MCF 10A (cell line): ENCODE measurements at regions not wholly inside any gene's neighbourhood (a gene's known extent, or its start where the extent isn't known, plus 50 kb on each side); places are given as distances from the start of the nearest gene placed in this dataset.

Experiments used
- BruUV-seq: library from RNA; stranded (reverse); fragments of 400-500 nt; replicated peaks from 2 replicates; lab custom pipeline; 2021; lab: Mats Ljungman, UMichigan
- CTCF ChIA-PET: fragments of 300-600 bp; sonication (Branson Sonifier 250); formaldehyde crosslinking; extraction: SDS; loops from one replicate; lab custom pipeline; 2021; ENCODE audit warnings: antibody characterized with exemption, inconsistent platforms; lab: Yijun Ruan, JAX
- POLR2A ChIA-PET: fragments of 300-600, 350-650 bp; sonication (Branson Sonifier 250); formaldehyde crosslinking; extraction: SDS; loops from one replicate; lab custom pipeline; 2020; ENCODE audit warnings: antibody characterized with exemption, inconsistent platforms; lab: Yijun Ruan, JAX
- DNase-seq: peaks from one replicate; pipeline ENCODE4 v3.0.0-alpha.2; 2018; ENCODE audit not compliant: unreplicated experiment
- H3K27ac Mint-ChIP-seq: one replicate; pipeline ENCODE4 v1.8.0; 2022; ENCODE audit warnings: mild to moderate bottlenecking, low read depth, mixed read lengths; ENCODE audit not compliant: unreplicated experiment
- H3K27me3 Mint-ChIP-seq: one replicate; pipeline ENCODE4 v1.8.0; 2022; ENCODE audit warnings: mixed read lengths; ENCODE audit not compliant: insufficient read depth, unreplicated experiment
- H3K36me3 Mint-ChIP-seq: one replicate; pipeline ENCODE4 v1.8.0; 2022; ENCODE audit warnings: mild to moderate bottlenecking, moderate library complexity, mixed read lengths; ENCODE audit not compliant: insufficient read depth, unreplicated experiment
- H3K4me1 Mint-ChIP-seq: one replicate; pipeline ENCODE4 v1.8.0; 2022; ENCODE audit warnings: mixed read lengths; ENCODE audit not compliant: insufficient read depth, unreplicated experiment
- H3K4me3 Mint-ChIP-seq: one replicate; pipeline ENCODE4 v1.8.0; 2022; ENCODE audit warnings: mild to moderate bottlenecking, moderate library complexity, mixed read lengths; ENCODE audit not compliant: unreplicated experiment
- H3K9me3 Mint-ChIP-seq: one replicate; pipeline ENCODE4 v1.8.0; 2022; ENCODE audit warnings: mixed read lengths; ENCODE audit not compliant: unreplicated experiment
- CTCF ChIP-seq: fragments of 200-600 bp; IDR thresholded peaks from one replicate; pipeline ENCODE4 v1.8.0; 2022; ENCODE audit warnings: antibody characterized with exemption, mild to moderate bottlenecking; ENCODE audit not compliant: unreplicated experiment
- intact Hi-C: fragments of 100-400 bp; cut with micrococcal nuclease; formaldehyde crosslinking; loops from 2 replicates; pipeline ENCODE4 v1.14.1; 2022

- ChIA-PET CTCF (interaction anchor here (0.6 to 1.5 kb wide), 6 partner anchors 10 to 457 kb away, joined by 3 to 8 read pairs (median 4); no protein-coding TSS in a partner anchor), POLR2A (interaction anchor here (0.9 to 1.2 kb wide), 2 partner anchors 11 to 23 kb away, joined by 3 read pairs; no protein-coding TSS in a partner anchor)
- no peak overlapping the region for H3K4me3 Mint-ChIP-seq
- no peaks in the 10 kb centered on the region for H3K27me3 Mint-ChIP-seq
- intact Hi-C loops, result no loop called here
- no peaks in the 10 kb centered on the region for H3K36me3 Mint-ChIP-seq
- H3K9me3 Mint-ChIP-seq, result no peaks in the 10 kb centered on the region
- H3K27ac Mint-ChIP-seq, result no peak overlapping the region
- TF ChIP-seq CTCF, result no peak
- DNase-seq, result no peak
- no peaks in the 10 kb centered on the region for H3K4me1 Mint-ChIP-seq
- no TSS peak for BruUV-seq
Measured at GRCh38 chr1:198101716-198102453, 54.9 kb upstream of the NEK7 start.

GRCh38 chr1:198102454-198102827 is 54.4 kb upstream of the NEK7 start:
- intact Hi-C loops, result no loop called here
- no peaks in the 10 kb centered on the region for H3K36me3 Mint-ChIP-seq
- no peak for DNase-seq
- no peaks in the 10 kb centered on the region for H3K27me3 Mint-ChIP-seq
- H3K4me1 Mint-ChIP-seq, result no peaks in the 10 kb centered on the region
- H3K9me3 Mint-ChIP-seq, result no peaks in the 10 kb centered on the region
- CTCF ChIA-PET, result interaction anchor here (0.7 to 1.5 kb wide), 4 partner anchors 11 to 797 kb away, joined by 3 to 8 read pairs (median 4); no protein-coding TSS in a partner anchor
- POLR2A ChIA-PET, result interaction anchor here (0.6 to 1.8 kb wide), 3 partner anchors 22 to 162 kb away, joined by 3 to 4 read pairs (median 3); no protein-coding TSS in a partner anchor
- TF ChIP-seq CTCF, result no peak
- no peak overlapping the region for H3K4me3 Mint-ChIP-seq
- BruUV-seq, result no TSS peak
- H3K27ac Mint-ChIP-seq, result no peak overlapping the region

- ChIA-PET CTCF (interaction anchor here (0.8 to 1.1 kb wide), 3 partner anchors 12 to 362 kb away, joined by 4 to 6 read pairs (median 4); no protein-coding TSS in a partner anchor), POLR2A (interaction anchor here (0.6 to 1.4 kb wide), 2 partner anchors 51 to 109 kb away, joined by 3 to 5 read pairs; no protein-coding TSS in a partner anchor)
- Mint-ChIP-seq H3K27ac (no peak overlapping the region), H3K9me3 (no peaks in the 10 kb centered on the region), H3K27me3 (no peaks in the 10 kb centered on the region), H3K4me1 (no peaks in the 10 kb centered on the region), H3K36me3 (no peaks in the 10 kb centered on the region), H3K4me3 (no peak overlapping the region)
- BruUV-seq, result no TSS peak
- DNase-seq, result no peak
- no peak for TF ChIP-seq CTCF
- intact Hi-C loops, result no loop called here
Measured at GRCh38 chr1:198105185-198105584, 51.6 kb upstream of the NEK7 start.

- DNase-seq, result no peak
- Mint-ChIP-seq H3K27me3 (no peaks in the 10 kb centered on the region), H3K27ac (no peak overlapping the region), H3K36me3 (no peaks in the 10 kb centered on the region), H3K9me3 (no peaks in the 10 kb centered on the region), H3K4me1 (no peaks in the 10 kb centered on the region), H3K4me3 (no peak overlapping the region)
- POLR2A ChIA-PET, result interaction anchor here (1.4 kb wide), 1 partner anchor 50 kb away, joined by 5 read pairs; no protein-coding TSS in a partner anchor
- intact Hi-C loops, result no loop called here
- no TSS peak for BruUV-seq
- CTCF ChIA-PET, result interaction anchor here (0.8 to 1.1 kb wide), 2 partner anchors 11 to 20 kb away, joined by 4 to 6 read pairs; no protein-coding TSS in a partner anchor
- no peak for TF ChIP-seq CTCF
Measured at GRCh38 chr1:198106011-198106410, 50.8 kb upstream of the NEK7 start.
